ENCODE measurements at regions not wholly inside any gene's neighbourhood (a gene's known extent, or its start where the extent isn't known, plus 50 kb on each side); places are given as distances from the start of the nearest gene placed in this dataset.

GRCh38 chr9:2992427-2992826, 148.5 kb upstream of the PUM3 start:
- Histone ChIP-seq H2BK15ac (ENCODE audit: low read length) (no peak overlapping the region), H2BK12ac (ENCODE audit: low read depth, low read length) (no peak overlapping the region), H4K5ac (ENCODE audit: insufficient read length, low read depth, low read length) (no peak overlapping the region), H2AFZ (ENCODE audit: low read length) (no peak overlapping the region), H3K4me3 (ENCODE audit: extremely low read depth in 1 of 4, insufficient read depth in 2 of 4, low read depth in 3 of 4, low read length in 4 of 4) (no peak overlapping the region), H3K36me3 (ENCODE audit: control insufficient read depth in 2 of 4, insufficient read depth in 4 of 4, low read length in 3 of 4) (no peaks in the 10 kb centered on the region), H4K91ac (replicated peaks; ENCODE audit: insufficient read length, low read length) (no peak overlapping the region), H3K9me3 (ENCODE audit: insufficient read depth in 2 of 2, low read depth in 1 of 2, low read length in 1 of 2) (no peaks in the 10 kb centered on the region), H3K18ac (ENCODE audit: extremely low read depth, low read length) (no peak overlapping the region), H2BK120ac (replicated peaks; ENCODE audit: low read depth, low read length) (no peak overlapping the region), H3K4me1 (replicated peaks in 1 of 4; ENCODE audit: control insufficient read depth in 3 of 4, insufficient read depth in 4 of 4, low read length in 3 of 4) (no peaks in the 10 kb centered on the region), H3K4ac (replicated peaks; ENCODE audit: insufficient read length, low read depth, low read length) (no peak overlapping the region), H3K79me2 (ENCODE audit: control insufficient read depth in 1 of 2, insufficient read depth in 2 of 2, low read length in 2 of 2) (no peaks in the 10 kb centered on the region), H2BK20ac (ENCODE audit: low read length) (no peak overlapping the region), H3K14ac (ENCODE audit: insufficient read length) (no peak overlapping the region), H3K27ac (ENCODE audit: low read depth, low read length) (no peak overlapping the region), H2BK5ac (ENCODE audit: low read depth, low read length) (no peak overlapping the region), H4K8ac (ENCODE audit: extremely low read depth, insufficient read depth, low read length) (no peak overlapping the region), H3K27me3 (replicated peaks in 1 of 4; ENCODE audit: control insufficient read depth in 3 of 4, extremely low read depth in 1 of 4, insufficient read depth in 3 of 4, low read length in 3 of 4) (no peaks in the 10 kb centered on the region), H3K9ac (replicated peaks in 1 of 4; ENCODE audit: extremely low read depth in 1 of 4, low read depth in 3 of 4, low read length in 3 of 4) (no peak overlapping the region), H3K4me2 (ENCODE audit: insufficient read depth in 1 of 2, low read depth in 2 of 2, low read length in 2 of 2) (no peak overlapping the region), H4K20me1 (replicated peaks in 1 of 2; ENCODE audit: control insufficient read depth in 1 of 2, insufficient read depth in 2 of 2, low read length in 2 of 2) (no peaks in the 10 kb centered on the region), H3K79me1 (ENCODE audit: low read depth, low read length) (no peaks in the 10 kb centered on the region), H2AK5ac (ENCODE audit: low read depth, low read length) (no peak overlapping the region), H3K23me2 (ENCODE audit: low read depth, low read length) (no peaks in the 10 kb centered on the region), H3K56ac (replicated peaks; ENCODE audit: insufficient read length, low read depth, low read length) (no peak overlapping the region), H3K23ac (ENCODE audit: insufficient read length) (no peak overlapping the region)
- POLR2A ChIA-PET (ENCODE audit: partially characterized antibody), result no interaction called here
- no peak for TF ChIP-seq CHD2 (IDR thresholded peaks at IDR 0.05; ENCODE audit: low read length)
- TF ChIP-seq CEBPB (IDR thresholded peaks at IDR 0.05; ENCODE audit: low read depth, low read length), result no peak
- TF ChIP-seq RFX5 (IDR thresholded peaks at IDR 0.05; ENCODE audit: borderline replicate concordance, low read depth, low read length), result no peak
- no peak for TF ChIP-seq CTBP2 (IDR thresholded peaks at IDR 0.05; ENCODE audit: borderline replicate concordance, insufficient read depth, insufficient read length, low read length)
- no peak for TF ChIP-seq ASH2L (IDR thresholded peaks at IDR 0.05; ENCODE audit: low read length)
- no peak for TF ChIP-seq RAD21 (IDR thresholded peaks at IDR 0.05 in 1 of 2, conservative IDR thresholded peaks at IDR 0.05 in 1 of 2; ENCODE audit: low read depth in 2 of 2, low read length in 2 of 2)
- no peak for DNase-seq (ENCODE audit: low read depth in 1 of 2, low spot score in 2 of 2)
- WGBS, 2 experiments (ENCODE audit: extremely low coverage in 1 of 2, insufficient coverage in 1 of 2, insufficient read length in 1 of 2, insufficient replicate concordance in 2 of 2, low coverage in 1 of 2, low lambda C conversion rate in 2 of 2, missing lambda C conversion rate in 1 of 2), result 93% methylated on average over 1 of the region's 1 CpG; no CpG with 5 or more reads in 1 of the 2 experiments
- CTCF ChIA-PET (ENCODE audit: partially characterized antibody), result interaction anchor here (0.7 to 1.2 kb wide), 2 partner anchors 39 to 142 kb away, joined by 3 read pairs; no protein-coding TSS in a partner anchor
- FAIRE-seq, result no peak
